SJSA1 (cell line): ENCODE measurements at regions not wholly inside any gene's neighbourhood (a gene's known extent, or its start where the extent isn't known, plus 50 kb on each side); places are given as distances from the start of the nearest gene placed in this dataset.
"Not testable (repeated sequence)": the region's sequence is repeated elsewhere in the genome, so short reads cannot be mapped to it uniquely, and the experiment has no call there.

Experiments used
- DNase-seq, 2 experiments: peaks; one replicate each; pipeline ENCODE4 v3.0.0-alpha.2; 2015 to 2020; ENCODE audit warnings: low spot score in 2 of 2, low read depth in 1 of 2
- H3K27ac ChIP-seq: fragments of 250-450 bp; sonication (Bioruptor Pico); 2 replicates; pipeline ENCODE4 v1.5.1; 2020; ENCODE audit warnings: mild to moderate bottlenecking, moderate library complexity
- H3K27me3 ChIP-seq: fragments of 250-450 bp; sonication (Bioruptor Pico); replicated peaks from 2 replicates; pipeline ENCODE4 v1.5.1; 2020; ENCODE audit warnings: mild to moderate bottlenecking, moderate library complexity
- H3K36me3 ChIP-seq: fragments of 250-450 bp; sonication (Bioruptor Pico); 2 replicates; pipeline ENCODE4 v1.5.1; 2020; ENCODE audit warnings: mild to moderate bottlenecking
- H3K4me1 ChIP-seq: fragments of 250-450 bp; sonication (Bioruptor Pico); replicated peaks from 2 replicates; pipeline ENCODE4 v1.6.1; 2021; ENCODE audit warnings: mild to moderate bottlenecking
- H3K4me3 ChIP-seq: fragments of 250-450 bp; sonication (Bioruptor Pico); 2 replicates; pipeline ENCODE4 v1.5.1; 2020; ENCODE audit warnings: mild to moderate bottlenecking
- H3K9me3 ChIP-seq: fragments of 250-450 bp; sonication (Bioruptor Pico); replicated peaks from 2 replicates; pipeline ENCODE4 v1.5.1; 2020; ENCODE audit warnings: mild to moderate bottlenecking

GRCh38 chr5:13581914-13582313 lies 362.6 kb downstream of the DNAH5 start:
- Histone ChIP-seq H3K4me3 (no peak overlapping the region), H3K4me1 (no peaks in the 10 kb centered on the region), H3K27me3 (no peaks in the 10 kb centered on the region), H3K9me3 (no peaks in the 10 kb centered on the region), H3K36me3 (no peaks in the 10 kb centered on the region), H3K27ac (no peak overlapping the region)
- DNase-seq, result no peak

GRCh38 chr5:13581132-13581531 lies 363.4 kb downstream of the DNAH5 start:
- H3K27me3 ChIP-seq, result no peaks in the 10 kb centered on the region
- no peaks in the 10 kb centered on the region for H3K9me3 ChIP-seq
- H3K36me3 ChIP-seq, result no peaks in the 10 kb centered on the region
- no peaks in the 10 kb centered on the region for H3K4me1 ChIP-seq
- no peak for DNase-seq
- no peak overlapping the region for H3K27ac ChIP-seq
- no peak overlapping the region for H3K4me3 ChIP-seq

- no peak for DNase-seq
- no peaks in the 10 kb centered on the region for H3K4me1 ChIP-seq
- H3K36me3 ChIP-seq, result no peaks in the 10 kb centered on the region
- H3K27ac ChIP-seq, result no peak overlapping the region
- H3K27me3 ChIP-seq, result no peaks in the 10 kb centered on the region
- no peak overlapping the region for H3K4me3 ChIP-seq
- no peaks in the 10 kb centered on the region for H3K9me3 ChIP-seq
Measured at GRCh38 chr5:13580058-13580457, 364.4 kb downstream of the DNAH5 start.

- H3K36me3 ChIP-seq, H3K4me1 ChIP-seq, H3K9me3 ChIP-seq, H3K27ac ChIP-seq, H3K27me3 ChIP-seq, H3K4me3 ChIP-seq, DNase-seq: not testable (repeated sequence)
Measured at GRCh38 chr5:13579091-13579490, 365.4 kb downstream of the DNAH5 start.

- H3K4me3 ChIP-seq, DNase-seq, H3K36me3 ChIP-seq, H3K27ac ChIP-seq, H3K9me3 ChIP-seq, H3K27me3 ChIP-seq, H3K4me1 ChIP-seq: not testable (repeated sequence)
Measured at GRCh38 chr5:13578311-13579039, 366.0 kb downstream of the DNAH5 start.

- no peak overlapping the region for H3K27ac ChIP-seq
- no peaks in the 10 kb centered on the region for H3K4me1 ChIP-seq
- H3K9me3 ChIP-seq, result no peaks in the 10 kb centered on the region
- DNase-seq, result no peak
- no peaks in the 10 kb centered on the region for H3K27me3 ChIP-seq
- no peak overlapping the region for H3K4me3 ChIP-seq
- H3K36me3 ChIP-seq, result no peaks in the 10 kb centered on the region
Measured at GRCh38 chr5:13574574-13574973, 369.9 kb downstream of the DNAH5 start.

- no peak overlapping the region for H3K27ac ChIP-seq
- peaks cover 8% of the 10 kb centered on the region for H3K4me1 ChIP-seq
- H3K27me3 ChIP-seq, result no peaks in the 10 kb centered on the region
- no peaks in the 10 kb centered on the region for H3K36me3 ChIP-seq
- no peak for DNase-seq
- H3K4me3 ChIP-seq, result no peak overlapping the region
- no peaks in the 10 kb centered on the region for H3K9me3 ChIP-seq
Measured at GRCh38 chr5:13572163-13572562, 372.3 kb downstream of the DNAH5 start.

- Histone ChIP-seq H3K4me3 (no peak overlapping the region), H3K27ac (no peak overlapping the region), H3K27me3 (no peaks in the 10 kb centered on the region), H3K4me1 (peaks cover 11% of the 10 kb centered on the region), H3K9me3 (no peaks in the 10 kb centered on the region), H3K36me3 (no peaks in the 10 kb centered on the region)
- no peak for DNase-seq
Measured at GRCh38 chr5:13569090-13569715, 375.3 kb downstream of the DNAH5 start.

GRCh38 chr5:13567819-13568218 lies 376.7 kb downstream of the DNAH5 start:
- DNase-seq, result peak in 1 of 2 experiments; percentile 27
- Histone ChIP-seq H3K4me3 (no peak overlapping the region), H3K4me1 (peaks cover 11% of the 10 kb centered on the region)

GRCh38 chr5:13566871-13567339 lies 377.6 kb downstream of the DNAH5 start:
- no peaks in the 10 kb centered on the region for H3K9me3 ChIP-seq
- H3K4me1 ChIP-seq, result peaks cover 11% of the 10 kb centered on the region
- no peak overlapping the region for H3K4me3 ChIP-seq
- no peaks in the 10 kb centered on the region for H3K27me3 ChIP-seq
- H3K36me3 ChIP-seq, result no peaks in the 10 kb centered on the region
- peak in 1 of 2 experiments; percentile 8 for DNase-seq
- H3K27ac ChIP-seq, result peak overlapping the region; percentile 47

More at GRCh38 chr5:13567819-13568218, 376.7 kb downstream of the DNAH5 start:
- no peaks in the 10 kb centered on the region for H3K36me3 ChIP-seq
- no peaks in the 10 kb centered on the region for H3K27me3 ChIP-seq
- H3K27ac ChIP-seq, result no peak overlapping the region
- no peaks in the 10 kb centered on the region for H3K9me3 ChIP-seq

GRCh38 chr5:13558408-13558807 lies 386.1 kb downstream of the DNAH5 start:
- Histone ChIP-seq H3K27ac (no peak overlapping the region), H3K4me1 (no peaks in the 10 kb centered on the region), H3K9me3 (no peaks in the 10 kb centered on the region), H3K27me3 (no peaks in the 10 kb centered on the region), H3K4me3 (no peak overlapping the region), H3K36me3 (no peaks in the 10 kb centered on the region)
- no peak for DNase-seq

- H3K9me3 ChIP-seq, result no peaks in the 10 kb centered on the region
- H3K27ac ChIP-seq, result no peak overlapping the region
- H3K27me3 ChIP-seq, result no peaks in the 10 kb centered on the region
- DNase-seq, result no peak
- H3K36me3 ChIP-seq, result no peaks in the 10 kb centered on the region
- H3K4me1 ChIP-seq, result no peaks in the 10 kb centered on the region
- H3K4me3 ChIP-seq, result no peak overlapping the region
Measured at GRCh38 chr5:13553896-13554295, 390.6 kb downstream of the DNAH5 start.

- Histone ChIP-seq H3K9me3 (no peaks in the 10 kb centered on the region), H3K4me3 (no peak overlapping the region), H3K4me1 (no peaks in the 10 kb centered on the region), H3K27me3 (no peaks in the 10 kb centered on the region), H3K27ac (no peak overlapping the region), H3K36me3 (no peaks in the 10 kb centered on the region)
- no peak for DNase-seq
Measured at GRCh38 chr5:13552361-13552760, 392.1 kb downstream of the DNAH5 start.

- Histone ChIP-seq H3K27me3 (no peaks in the 10 kb centered on the region), H3K27ac (no peak overlapping the region), H3K36me3 (no peaks in the 10 kb centered on the region), H3K4me1 (no peaks in the 10 kb centered on the region), H3K9me3 (no peaks in the 10 kb centered on the region), H3K4me3 (no peak overlapping the region)
- no peak for DNase-seq
Measured at GRCh38 chr5:13551645-13552044, 392.8 kb downstream of the DNAH5 start.
